NCI-H2029 treated with DMSO at 0.1 percent for 48 hours (cell line): ENCODE measurements at regions not wholly inside any gene's neighbourhood (a gene's known extent, or its start where the extent isn't known, plus 50 kb on each side); places are given as distances from the start of the nearest gene placed in this dataset.

Source experiments
- DNase-seq: peaks from one replicate; lab custom pipeline; 2025; lab: John Stamatoyannopoulos, UW

- no peak for DNase-seq
These were observed 198.2 kb upstream of the ARSJ start for GRCh38 chr4:114177628-114178027.

GRCh38 chr4:114178392-114178791 lies 198.9 kb upstream of the ARSJ start:
- DNase-seq: no peak

- no peak for DNase-seq
These were observed 201.0 kb upstream of the ARSJ start for GRCh38 chr4:114180481-114180880.

GRCh38 chr4:114184901-114185300 lies 205.5 kb upstream of the ARSJ start:
- DNase-seq: no peak

GRCh38 chr4:114187592-114187991 lies 208.1 kb upstream of the ARSJ start:
- DNase-seq: no peak

GRCh38 chr4:114191496-114191895 lies 212.0 kb upstream of the ARSJ start:
- DNase-seq: no peak

- no peak for DNase-seq
These were observed 213.4 kb upstream of the ARSJ start for GRCh38 chr4:114192854-114193253.

- no peak for DNase-seq
These were observed 214.4 kb upstream of the ARSJ start for GRCh38 chr4:114193624-114194399.

- no peak for DNase-seq
These were observed 217.2 kb upstream of the ARSJ start for GRCh38 chr4:114196606-114197005.

- DNase-seq: peak; percentile 0
These were observed 220.6 kb upstream of the ARSJ start for GRCh38 chr4:114200026-114200425.

GRCh38 chr4:114205261-114205660 lies 225.8 kb upstream of the ARSJ start:
- no peak for DNase-seq

- no peak for DNase-seq
These were observed 229.2 kb upstream of the ARSJ start for GRCh38 chr4:114208574-114209151.

GRCh38 chr4:114209584-114209983 lies 230.1 kb upstream of the ARSJ start:
- no peak for DNase-seq

- no peak for DNase-seq
These were observed 232.1 kb upstream of the ARSJ start for GRCh38 chr4:114211556-114211955.

- peak; percentile 25 for DNase-seq
These were observed 237.8 kb upstream of the ARSJ start for GRCh38 chr4:114217150-114217817.

- DNase-seq: no peak
These were observed 244.1 kb upstream of the ARSJ start for GRCh38 chr4:114223580-114223979.

- no peak for DNase-seq
These were observed 246.0 kb upstream of the ARSJ start for GRCh38 chr4:114225436-114225835.

GRCh38 chr4:114226179-114226578 lies 246.7 kb upstream of the ARSJ start:
- DNase-seq: no peak

- no peak for DNase-seq
These were observed 247.7 kb upstream of the ARSJ start for GRCh38 chr4:114226968-114227760.

- no peak for DNase-seq
These were observed 250.3 kb upstream of the ARSJ start for GRCh38 chr4:114229706-114230105.

- DNase-seq: no peak
These were observed 256.8 kb upstream of the ARSJ start for GRCh38 chr4:114236171-114236769.

- no peak for DNase-seq
These were observed 258.6 kb upstream of the ARSJ start for GRCh38 chr4:114237997-114238396.
